Spleen (tissue), 11 donors: ENCODE measurements at regions not wholly inside any gene's neighbourhood (a gene's known extent, or its start where the extent isn't known, plus 50 kb on each side); places are given as distances from the start of the nearest gene placed in this dataset.

Source experiments
- DNase-seq: peaks from one replicate; pipeline ENCODE4 v3.0.0-alpha.2; 2020
- H3K27ac ChIP-seq, 8 donors: fragments of 200-600 bp; sonication (generic) in 7 of 8; 1 replicate in 4 of 8; 2 replicates in 4 of 8; pipeline versions ENCODE4 v1.5.0 to v1.8.0; 2016 to 2021; ENCODE audit warnings: inconsistent platforms in 4 of 8, mild to moderate bottlenecking in 4 of 8, moderate library complexity in 1 of 8
- H3K27me3 ChIP-seq, 7 donors: fragments of 200-600 bp; sonication (generic) in 6 of 7; replicated peaks in 1 of 7; 1 replicate in 4 of 7; 2 replicates in 3 of 7; pipeline versions ENCODE4 v1.5.0 to v1.8.0; 2016 to 2021; ENCODE audit warnings: inconsistent platforms in 3 of 7, mild to moderate bottlenecking in 1 of 7
- H3K36me3 ChIP-seq, 6 donors: fragments of 200-600 bp; sonication (generic) in 5 of 6; 1 replicate in 4 of 6; 2 replicates in 2 of 6; pipeline versions ENCODE4 v1.5.0 to v1.8.0; 2016 to 2021; ENCODE audit warnings: inconsistent platforms in 2 of 6
- H3K4me1 ChIP-seq, 6 donors: fragments of 200-600 bp; sonication (generic) in 5 of 6; 1 replicate in 3 of 6; 2 replicates in 3 of 6; pipeline versions ENCODE4 v1.5.0 to v1.8.0; 2016 to 2021; ENCODE audit warnings: inconsistent platforms in 3 of 6
- H3K4me3 ChIP-seq, 8 donors: fragments of 200-600 bp; sonication (generic) in 7 of 8; 1 replicate in 4 of 8; 2 replicates in 4 of 8; pipeline versions ENCODE4 v1.5.0 to v1.8.0; 2016 to 2021; ENCODE audit warnings: inconsistent platforms in 4 of 8, mild to moderate bottlenecking in 4 of 8, moderate library complexity in 2 of 8
- H3K9me3 ChIP-seq, 8 donors: fragments of 200-600 bp; sonication (generic) in 7 of 8; 1 replicate in 4 of 8; 2 replicates in 4 of 8; pipeline versions ENCODE4 v1.5.0 to v1.8.0; 2016 to 2021; ENCODE audit warnings: inconsistent platforms in 4 of 8
- CTCF ChIP-seq, 11 experiments: fragments of 200-600 bp in 7 of 11; fragments of 450-650 bp in 4 of 11; sonication (generic) in 4 of 11; IDR thresholded peaks in 8 of 11; conservative IDR thresholded peaks in 3 of 11; 1 replicate in 7 of 11; 2 replicates in 4 of 11; pipeline versions ENCODE4 v1.4.0 to v1.8.0; 2016 to 2021; ENCODE audit warnings: antibody characterized with exemption in 11 of 11, inconsistent platforms in 4 of 11, mild to moderate bottlenecking in 1 of 11
- POLR2A ChIP-seq, 3 donors: fragments of 450-650 bp; IDR thresholded peaks; one replicate each; pipeline ENCODE4 v1.5.1; 2017; ENCODE audit warnings: antibody characterized with exemption in 3 of 3, mild to moderate bottlenecking in 1 of 3
- POLR2AphosphoS5 ChIP-seq, 3 donors: sonication (generic); formaldehyde crosslinking; IDR thresholded peaks; one replicate each; pipeline ENCODE4 v1.5.1; 2017; ENCODE audit warnings: antibody characterized with exemption in 3 of 3
- WGBS, 5 donors: extraction: QIAGEN DNeasy Blood & Tissue Kit in 3 of 5; methylation state at CpG; one replicate each; pipeline versions ENCODE4 v1.1.5 to v1.1.7; 2013 to 2018; 5-methylcytosine and 5-hydroxymethylcytosine counted together
- intact Hi-C: fragments of 100-400 bp; cut with DNase I; formaldehyde crosslinking; loops from one replicate; pipeline ENCODE4 v1.15.0; 2023; ENCODE audit warnings: low total_unique reads
- donor health status: healthy with polysubstance abuse.
- donor health status: DM: no; HTN: no; CAD: no; lungs with moderate emphysema.
- donor health status: DM: no; HTN: no; CAD: no.
- donor health status: Bipolar disorder and iron deficiency.
- donor health status: healthy.
- donor health status: DM: no; HTN: no; CAD: no.
- donor health status: DM: yes; HTN: yes; CAD: no.

- Histone ChIP-seq H3K27me3 (peaks cover 0 to 12% (median 0%) of the 10 kb centered on the region in 7 donors), H3K9me3 (peaks cover 0 to 7% (median 0%) of the 10 kb centered on the region in 8 donors), H3K36me3 (no peaks in the 10 kb centered on the region), H3K4me3 (no peak overlapping the region), H3K4me1 (no peaks in the 10 kb centered on the region), H3K27ac (no peak overlapping the region)
- no peak for TF ChIP-seq CTCF (IDR thresholded peaks at IDR 0.05 in 8 of 11, conservative IDR thresholded peaks at IDR 0.05 in 3 of 11)
- TF ChIP-seq POLR2AphosphoS5 (IDR thresholded peaks at IDR 0.05), result no peak
- no peak for TF ChIP-seq POLR2A (IDR thresholded peaks at IDR 0.05)
- intact Hi-C loops, result no loop called here
- WGBS, 5 donors, result 75 to 92% (median 84%) methylated on average over 8 of the region's 8 CpGs
- no peak for DNase-seq
Measured at GRCh38 chr12:115749071-115749841, 528.2 kb downstream of the MED13L start.

GRCh38 chr12:115740586-115741155, 536.8 kb downstream of the MED13L start:
- no peaks in the 10 kb centered on the region for H3K4me1 ChIP-seq
- H3K4me3 ChIP-seq, result no peak overlapping the region
- no peak for TF ChIP-seq POLR2A (IDR thresholded peaks at IDR 0.05)
- no peak for TF ChIP-seq CTCF (IDR thresholded peaks at IDR 0.05 in 8 of 11, conservative IDR thresholded peaks at IDR 0.05 in 3 of 11)
- no peak for TF ChIP-seq POLR2AphosphoS5 (IDR thresholded peaks at IDR 0.05)
- H3K27me3 ChIP-seq, result peaks cover 0 to 14% (median 0%) of the 10 kb centered on the region in 7 donors
- no peak overlapping the region for H3K27ac ChIP-seq
- peaks cover 0 to 7% (median 0%) of the 10 kb centered on the region in 8 donors for H3K9me3 ChIP-seq
- intact Hi-C loops, result no loop called here
- H3K36me3 ChIP-seq, result no peaks in the 10 kb centered on the region
- WGBS, 5 donors, result 80 to 86% (median 86%) methylated on average over 9 of the region's 9 CpGs
- DNase-seq, result no peak

GRCh38 chr12:115737895-115738294, 539.6 kb downstream of the MED13L start:
- 89 to 98% (median 95%) methylated on average over 2 of the region's 2 CpGs for WGBS, 5 donors
- Histone ChIP-seq H3K9me3 (peaks cover 0 to 6% (median 0%) of the 10 kb centered on the region in 8 donors), H3K4me3 (no peak overlapping the region), H3K27me3 (peaks cover 0 to 14% (median 0%) of the 10 kb centered on the region in 7 donors), H3K36me3 (no peaks in the 10 kb centered on the region), H3K4me1 (no peaks in the 10 kb centered on the region), H3K27ac (no peak overlapping the region)
- TF ChIP-seq POLR2A (IDR thresholded peaks at IDR 0.05), result no peak
- TF ChIP-seq CTCF (IDR thresholded peaks at IDR 0.05 in 8 of 11, conservative IDR thresholded peaks at IDR 0.05 in 3 of 11), result no peak
- TF ChIP-seq POLR2AphosphoS5 (IDR thresholded peaks at IDR 0.05), result no peak
- DNase-seq, result no peak
- intact Hi-C loops, result no loop called here

- TF ChIP-seq CTCF (IDR thresholded peaks at IDR 0.05 in 8 of 11, conservative IDR thresholded peaks at IDR 0.05 in 3 of 11) (no peak), POLR2A (IDR thresholded peaks at IDR 0.05) (no peak), POLR2AphosphoS5 (IDR thresholded peaks at IDR 0.05) (no peak)
- no peaks in the 10 kb centered on the region for H3K36me3 ChIP-seq
- DNase-seq, result no peak
- intact Hi-C loops, result no loop called here
- 86 to 96% (median 94%) methylated on average over 3 of the region's 3 CpGs for WGBS, 5 donors
- H3K27ac ChIP-seq, result no peak overlapping the region
- H3K9me3 ChIP-seq, result peaks cover 0 to 6% (median 0%) of the 10 kb centered on the region in 8 donors
- peaks cover 0 to 14% (median 0%) of the 10 kb centered on the region in 7 donors for H3K27me3 ChIP-seq
- H3K4me1 ChIP-seq, result no peaks in the 10 kb centered on the region
- no peak overlapping the region for H3K4me3 ChIP-seq
Measured at GRCh38 chr12:115736360-115736759, 541.1 kb downstream of the MED13L start.
